GM12891 (cell line): ENCODE measurements at regions not wholly inside any gene's neighbourhood (a gene's known extent, or its start where the extent isn't known, plus 50 kb on each side); places are given as distances from the start of the nearest gene placed in this dataset.

Experiments
- POLR2A ChIP-seq: IDR thresholded peaks from 2 replicates; pipeline ENCODE4 v1.6.1; 2011; ENCODE audit warnings: low read depth, low read length, control low read depth
- POLR2AphosphoS5 ChIP-seq: IDR thresholded peaks from 2 replicates; pipeline ENCODE4 v1.6.1; 2011; ENCODE audit warnings: low read depth, low read length, control low read depth
- POU2F2 ChIP-seq: IDR thresholded peaks from 2 replicates; pipeline ENCODE4 v1.6.1; 2011; ENCODE audit warnings: low read depth, mild to moderate bottlenecking, control low read depth, low read length, moderate library complexity
- SPI1 ChIP-seq: IDR thresholded peaks from 2 replicates; pipeline ENCODE4 v1.6.1; 2011; ENCODE audit warnings: low read depth, low read length, control low read depth
- TAF1 ChIP-seq: IDR thresholded peaks from 2 replicates; pipeline ENCODE4 v1.6.1; 2011; ENCODE audit warnings: low read depth, low read length, control low read depth

GRCh38 chr1:100597061-100597741 lies 59.3 kb downstream of the GPR88 start:
- TF ChIP-seq POLR2A, result no peak
- TF ChIP-seq POLR2AphosphoS5, result no peak
- no peak for TF ChIP-seq TAF1
- TF ChIP-seq POU2F2, result no peak
- TF ChIP-seq SPI1, result peak; percentile 58
